ENCODE measurements at regions not wholly inside any gene's neighbourhood (a gene's known extent, or its start where the extent isn't known, plus 50 kb on each side); places are given as distances from the start of the nearest gene placed in this dataset.

GRCh38 chr16:86902656-86903001, 324.3 kb downstream of the FOXL1 start:
- H3K27ac Mint-ChIP-seq: no peak overlapping the region
- no peak overlapping the region for H3K4me3 Mint-ChIP-seq
- no peaks in the 10 kb centered on the region for H3K9me3 Mint-ChIP-seq
- H3K27me3 Mint-ChIP-seq (ENCODE audit: low read depth): peaks cover 8% of the 10 kb centered on the region
- DNase-seq (ENCODE audit: low spot score in 2 of 2, unreplicated experiment in 2 of 2): no peak
- H3K36me3 Mint-ChIP-seq: no peaks in the 10 kb centered on the region
- H3K4me1 Mint-ChIP-seq: peaks cover 48% of the 10 kb centered on the region
- no peak for TF ChIP-seq CTCF (IDR thresholded peaks at IDR 0.05; ENCODE audit: unreplicated experiment)

- H3K9me3 Mint-ChIP-seq: no peaks in the 10 kb centered on the region
- H3K27me3 Mint-ChIP-seq (ENCODE audit: low read depth): peaks cover 8% of the 10 kb centered on the region
- peaks cover 51% of the 10 kb centered on the region for H3K4me1 Mint-ChIP-seq
- no peak overlapping the region for H3K27ac Mint-ChIP-seq
- no peak for DNase-seq (ENCODE audit: low spot score in 2 of 2, unreplicated experiment in 2 of 2)
- no peaks in the 10 kb centered on the region for H3K36me3 Mint-ChIP-seq
- TF ChIP-seq CTCF (IDR thresholded peaks at IDR 0.05; ENCODE audit: unreplicated experiment): no peak
- no peak overlapping the region for H3K4me3 Mint-ChIP-seq
These were observed 324.7 kb downstream of the FOXL1 start for GRCh38 chr16:86903068-86903467.

GRCh38 chr16:86905302-86905701, 327.0 kb downstream of the FOXL1 start:
- H3K9me3 Mint-ChIP-seq: no peaks in the 10 kb centered on the region
- H3K4me3 Mint-ChIP-seq: no peak overlapping the region
- no peak for TF ChIP-seq CTCF (IDR thresholded peaks at IDR 0.05; ENCODE audit: unreplicated experiment)
- no peak overlapping the region for H3K27ac Mint-ChIP-seq
- H3K36me3 Mint-ChIP-seq: no peaks in the 10 kb centered on the region
- DNase-seq (ENCODE audit: low spot score in 2 of 2, unreplicated experiment in 2 of 2): no peak
- peaks cover 43% of the 10 kb centered on the region for H3K4me1 Mint-ChIP-seq
- H3K27me3 Mint-ChIP-seq (ENCODE audit: low read depth): peaks cover 8% of the 10 kb centered on the region

GRCh38 chr16:86906623-86907022, 328.3 kb downstream of the FOXL1 start:
- no peak for DNase-seq (ENCODE audit: low spot score in 2 of 2, unreplicated experiment in 2 of 2)
- H3K4me3 Mint-ChIP-seq: peak overlapping the region; percentile 9
- no peak for TF ChIP-seq CTCF (IDR thresholded peaks at IDR 0.05; ENCODE audit: unreplicated experiment)
- H3K4me1 Mint-ChIP-seq: peaks cover 42% of the 10 kb centered on the region
- no peaks in the 10 kb centered on the region for H3K36me3 Mint-ChIP-seq
- peak overlapping the region; percentile 65 for H3K27ac Mint-ChIP-seq
- H3K27me3 Mint-ChIP-seq (ENCODE audit: low read depth): peaks cover 8% of the 10 kb centered on the region
- H3K9me3 Mint-ChIP-seq: no peaks in the 10 kb centered on the region

GRCh38 chr16:86909359-86910160, 331.2 kb downstream of the FOXL1 start:
- Mint-ChIP-seq H3K4me3 (no peak overlapping the region), H3K9me3 (peaks cover 4% of the 10 kb centered on the region), H3K4me1 (peaks cover 36% of the 10 kb centered on the region), H3K27ac (no peak overlapping the region), H3K27me3 (ENCODE audit: low read depth) (no peaks in the 10 kb centered on the region), H3K36me3 (no peaks in the 10 kb centered on the region)
- no peak for DNase-seq (ENCODE audit: low spot score in 2 of 2, unreplicated experiment in 2 of 2)
- no peak for TF ChIP-seq CTCF (IDR thresholded peaks at IDR 0.05; ENCODE audit: unreplicated experiment)
